Esophagus squamous epithelium (tissue), 4 donors: ENCODE measurements at regions not wholly inside any gene's neighbourhood (a gene's known extent, or its start where the extent isn't known, plus 50 kb on each side); places are given as distances from the start of the nearest gene placed in this dataset.

ENCODE experiments used
- CTCF ChIP-seq, 6 experiments: fragments of 450-650 bp in 4 of 6; fragments of 200-600 bp in 2 of 6; sonication (generic) in 2 of 6; IDR thresholded peaks; one replicate each; pipeline ENCODE4 v1.5.1; 2016 to 2019; ENCODE audit warnings: antibody characterized with exemption in 6 of 6, mild to moderate bottlenecking in 4 of 6, moderate library complexity in 4 of 6
- POLR2A ChIP-seq, 4 donors: fragments of 450-650 bp; IDR thresholded peaks; one replicate each; pipeline ENCODE4 v1.6.1; 2017; ENCODE audit warnings: antibody characterized with exemption in 4 of 4, mild to moderate bottlenecking in 4 of 4, moderate library complexity in 3 of 4

DNA sequence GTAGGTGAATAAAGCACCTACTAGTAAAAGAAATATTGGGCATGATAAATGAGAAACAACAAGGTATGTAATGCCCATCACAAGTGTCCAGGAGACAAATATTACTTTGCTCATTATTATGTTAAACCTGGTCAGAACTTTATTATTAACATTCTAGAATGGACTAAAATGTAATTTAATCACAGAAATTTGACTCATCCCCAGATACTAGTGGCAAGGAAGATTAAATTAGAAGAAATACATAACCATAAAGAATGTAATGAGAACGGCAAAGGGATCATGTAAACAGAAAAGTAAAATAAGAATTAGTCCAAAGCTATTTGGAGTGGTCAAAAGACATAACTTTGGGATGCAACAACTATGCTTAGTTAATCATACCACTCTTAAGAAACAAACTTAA is 71.2 kb upstream of the STAC start:
- TF ChIP-seq CTCF (IDR thresholded peaks at IDR 0.05) = no peak
- TF ChIP-seq POLR2A (IDR thresholded peaks at IDR 0.05) = no peak
